H1 (cell line): ENCODE measurements at regions not wholly inside any gene's neighbourhood (a gene's known extent, or its start where the extent isn't known, plus 50 kb on each side); places are given as distances from the start of the nearest gene placed in this dataset.

Source experiments
- ASH2L ChIP-seq: fragments of 200-600, 300-600 bp; sonication (generic); IDR thresholded peaks from one replicate; pipeline ENCODE4 v1.7.1; 2017; ENCODE audit warnings: low read length
- BCL11A ChIP-seq, 2 experiments: IDR thresholded peaks; one replicate each; pipeline ENCODE4 v1.6.1; 2011; ENCODE audit warnings: low read depth in 2 of 2, low read length in 2 of 2, mild to moderate bottlenecking in 2 of 2
- BRCA1 ChIP-seq: IDR thresholded peaks from 2 replicates; pipeline ENCODE4 v1.6.1; 2012; ENCODE audit warnings: low read depth, low read length, improper control_type of control experiment
- CHD7 ChIP-seq: fragments of 300-600 bp; sonication (generic); IDR thresholded peaks from 2 replicates; pipeline ENCODE4 v1.7.1; 2012; ENCODE audit warnings: low read length, moderate library complexity, mild to moderate bottlenecking, inconsistent platforms; ENCODE audit not compliant: insufficient replicate concordance
- CTBP2 ChIP-seq: IDR thresholded peaks from 2 replicates; pipeline ENCODE4 v1.7.0; 2011; ENCODE audit warnings: borderline replicate concordance, mild to moderate bottlenecking, moderate library complexity, mixed read lengths, low read length; ENCODE audit not compliant: insufficient read depth, insufficient read length
- CTCF ChIP-seq, 3 experiments: IDR thresholded peaks; 1 replicate in 2 of 3; 2 replicates in 1 of 3; pipeline versions ENCODE4 v1.5.1 to v1.6.1; 2011; ENCODE audit warnings: low read length in 3 of 3, mild to moderate bottlenecking in 3 of 3, inconsistent platforms in 2 of 3, low read depth in 1 of 3, moderate library complexity in 1 of 3; ENCODE audit not compliant: insufficient read depth in 1 of 3; ENCODE audit errors: control extremely low read depth in 1 of 3
- FOSL1 ChIP-seq: IDR thresholded peaks from 2 replicates; pipeline ENCODE4 v1.6.1; 2011; ENCODE audit warnings: mild to moderate bottlenecking, low read depth, low read length, moderate library complexity; ENCODE audit not compliant: insufficient read depth
- POLR2A ChIP-seq, 2 experiments: IDR thresholded peaks; 1 replicate in 1 of 2; 2 replicates in 1 of 2; pipeline ENCODE4 v1.6.1; 2011; ENCODE audit warnings: low read depth in 2 of 2, low read length in 2 of 2, mild to moderate bottlenecking in 2 of 2; ENCODE audit errors: control extremely low read depth in 1 of 2
- TBP ChIP-seq: IDR thresholded peaks from 2 replicates; pipeline ENCODE4 v1.6.1; 2011; ENCODE audit warnings: low read depth, low read length, improper control_type of control experiment

- TF ChIP-seq CHD7 = no peak
- no peak for TF ChIP-seq BRCA1
- no peak for TF ChIP-seq FOSL1
- TF ChIP-seq BCL11A (IDR thresholded peaks at IDR 0.05; ENCODE audit: low read depth in 2 of 2, low read length in 2 of 2) = no peak
- no peak for TF ChIP-seq CTCF (IDR thresholded peaks at IDR 0.05; ENCODE audit: control extremely low read depth in 1 of 3, insufficient read depth in 1 of 3, low read depth in 1 of 3, low read length in 3 of 3)
- no peak for TF ChIP-seq TBP
- TF ChIP-seq CTBP2 = no peak
- no peak for TF ChIP-seq ASH2L
- TF ChIP-seq POLR2A (IDR thresholded peaks at IDR 0.05; ENCODE audit: control extremely low read depth in 1 of 2, low read depth in 2 of 2, low read length in 2 of 2) = no peak
These were observed 253.6 kb downstream of the PPP1R2C start (continued) for GRCh38 chrX:42524379-42524778.
